Activated CD4-positive, alpha-beta T cell treated with anti-CD3 and anti-CD28 coated beads for 36 hours (primary cell): ENCODE measurements at regions not wholly inside any gene's neighbourhood (a gene's known extent, or its start where the extent isn't known, plus 50 kb on each side); places are given as distances from the start of the nearest gene placed in this dataset.

Experiments
- ATAC-seq: fragments of 200-7000 bp; cut with Tn5 transposase; one replicate; pipeline ENCODE4 v1.10.0; 2021; ENCODE audit warnings: mild to moderate bottlenecking, moderate library complexity
- CTCF ChIA-PET: fragments of 350-600 bp; sonication (Branson Sonifier 250); formaldehyde crosslinking; loops from one replicate; lab custom pipeline; 2021; ENCODE audit warnings: antibody characterized with exemption; lab: Charles Lee
- POLR2A ChIA-PET: fragments of 350-600 bp; sonication (Branson Sonifier 250); formaldehyde crosslinking; loops from one replicate; lab custom pipeline; 2021; ENCODE audit warnings: antibody characterized with exemption, inconsistent platforms; lab: Charles Lee
- DNase-seq: peaks from one replicate; pipeline ENCODE4 v3.0.0-alpha.2; 2020
- H3K27ac Mint-ChIP-seq: one replicate; pipeline ENCODE4 v1.8.0; 2021; ENCODE audit warnings: mixed read lengths
- H3K27me3 Mint-ChIP-seq: one replicate; pipeline ENCODE4 v1.8.0; 2021; ENCODE audit warnings: mixed read lengths
- H3K36me3 Mint-ChIP-seq: one replicate; pipeline ENCODE4 v1.8.0; 2021; ENCODE audit warnings: low read depth, mixed read lengths
- H3K4me1 Mint-ChIP-seq: one replicate; pipeline ENCODE4 v1.8.0; 2021; ENCODE audit warnings: mixed read lengths
- H3K4me3 Mint-ChIP-seq: one replicate; pipeline ENCODE4 v1.8.0; 2021; ENCODE audit warnings: mild to moderate bottlenecking, moderate library complexity, mixed read lengths
- H3K9me3 Mint-ChIP-seq: one replicate; pipeline ENCODE4 v1.8.0; 2021; ENCODE audit warnings: low read depth, mixed read lengths
- intact Hi-C, 2 experiments: fragments of 100-400 bp; cut with DNase I in 1 of 2; cut with micrococcal nuclease in 1 of 2; formaldehyde crosslinking; loops; one replicate each; pipeline versions ENCODE4 v1.14.2 to v1.15.1; 2022 to 2024; cut with DNase I, micrococcal nuclease

DNA sequence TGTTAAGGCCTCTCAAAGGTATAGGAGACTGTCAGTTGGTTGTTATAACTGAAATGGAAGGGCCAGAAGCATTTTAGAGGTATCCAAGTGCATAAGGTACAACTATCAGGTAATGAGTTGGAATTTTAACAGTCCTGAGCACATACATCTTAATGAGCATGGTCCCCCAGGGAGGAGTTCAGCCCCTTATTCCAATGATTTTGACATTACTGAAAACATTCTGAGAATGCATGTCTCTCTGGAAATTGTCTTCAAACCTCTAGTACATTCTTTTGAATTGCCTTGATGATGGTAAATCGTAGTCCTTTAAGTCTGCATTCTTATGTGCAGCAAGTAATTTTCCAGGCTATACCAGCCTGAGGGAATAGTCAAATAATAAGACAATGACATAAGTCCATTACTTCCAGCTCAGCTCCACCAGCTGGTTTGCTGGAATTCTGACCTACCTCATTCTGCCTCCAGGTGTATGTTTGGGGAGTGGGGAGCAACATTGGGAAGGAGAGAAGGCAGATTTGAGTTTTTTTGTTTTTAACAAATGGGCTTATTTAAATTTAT is 239.2 kb downstream of the MSRB3 start:
- H3K36me3 Mint-ChIP-seq: no peaks in the 10 kb centered on the region
- H3K4me3 Mint-ChIP-seq: no peak overlapping the region
- H3K9me3 Mint-ChIP-seq: no peaks in the 10 kb centered on the region
- intact Hi-C loops: no loop called here
- H3K4me1 Mint-ChIP-seq: no peaks in the 10 kb centered on the region
- DNase-seq: no peak
- H3K27me3 Mint-ChIP-seq: no peaks in the 10 kb centered on the region
- CTCF ChIA-PET: no interaction called here
- no peak overlapping the region for H3K27ac Mint-ChIP-seq
- POLR2A ChIA-PET: no interaction called here
- ATAC-seq: no peak

DNA sequence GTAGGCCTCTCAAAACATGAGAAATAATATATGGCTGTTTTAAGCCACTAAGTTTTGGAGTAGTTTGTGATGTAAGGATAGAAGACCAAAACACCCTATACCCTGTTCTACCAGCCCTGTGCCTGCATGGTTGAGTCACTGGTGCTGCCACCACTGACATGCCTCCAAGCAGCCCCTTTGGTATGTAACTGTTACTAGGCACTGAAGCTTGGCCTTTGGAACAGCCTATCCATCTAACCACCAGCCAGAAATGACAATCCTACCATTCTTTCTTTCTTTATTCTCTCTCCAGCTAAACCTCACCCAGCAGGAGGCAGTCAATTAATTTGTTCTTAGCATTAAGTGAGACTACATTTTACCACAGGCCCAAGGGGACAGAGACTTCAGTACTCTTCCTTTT is 240.3 kb downstream of the MSRB3 start:
- ChIA-PET CTCF (interaction anchor here (0.7 kb wide), 1 partner anchor 1574 kb away, joined by 3 read pairs; no protein-coding TSS in a partner anchor), POLR2A (no interaction called here)
- no peak overlapping the region for H3K4me3 Mint-ChIP-seq
- no peak for ATAC-seq
- no peak overlapping the region for H3K27ac Mint-ChIP-seq
- intact Hi-C loops: no loop called here
- no peaks in the 10 kb centered on the region for H3K36me3 Mint-ChIP-seq
- H3K27me3 Mint-ChIP-seq: no peaks in the 10 kb centered on the region
- no peaks in the 10 kb centered on the region for H3K4me1 Mint-ChIP-seq
- H3K9me3 Mint-ChIP-seq: no peaks in the 10 kb centered on the region
- no peak for DNase-seq

- H3K4me3 Mint-ChIP-seq: no peak overlapping the region
- no peak overlapping the region for H3K27ac Mint-ChIP-seq
- H3K9me3 Mint-ChIP-seq: no peaks in the 10 kb centered on the region
- no peaks in the 10 kb centered on the region for H3K36me3 Mint-ChIP-seq
- H3K27me3 Mint-ChIP-seq: no peaks in the 10 kb centered on the region
- intact Hi-C loops: no loop called here
- ATAC-seq (no peak), DNase-seq (no peak)
- ChIA-PET POLR2A (no interaction called here), CTCF (interaction anchor here (0.8 kb wide), 1 partner anchor 36 kb away, joined by 3 read pairs; no protein-coding TSS in a partner anchor)
- H3K4me1 Mint-ChIP-seq: no peaks in the 10 kb centered on the region
Measured at GRCh38 chr12:65520658-65521057, 242.2 kb downstream of the MSRB3 start.

DNA sequence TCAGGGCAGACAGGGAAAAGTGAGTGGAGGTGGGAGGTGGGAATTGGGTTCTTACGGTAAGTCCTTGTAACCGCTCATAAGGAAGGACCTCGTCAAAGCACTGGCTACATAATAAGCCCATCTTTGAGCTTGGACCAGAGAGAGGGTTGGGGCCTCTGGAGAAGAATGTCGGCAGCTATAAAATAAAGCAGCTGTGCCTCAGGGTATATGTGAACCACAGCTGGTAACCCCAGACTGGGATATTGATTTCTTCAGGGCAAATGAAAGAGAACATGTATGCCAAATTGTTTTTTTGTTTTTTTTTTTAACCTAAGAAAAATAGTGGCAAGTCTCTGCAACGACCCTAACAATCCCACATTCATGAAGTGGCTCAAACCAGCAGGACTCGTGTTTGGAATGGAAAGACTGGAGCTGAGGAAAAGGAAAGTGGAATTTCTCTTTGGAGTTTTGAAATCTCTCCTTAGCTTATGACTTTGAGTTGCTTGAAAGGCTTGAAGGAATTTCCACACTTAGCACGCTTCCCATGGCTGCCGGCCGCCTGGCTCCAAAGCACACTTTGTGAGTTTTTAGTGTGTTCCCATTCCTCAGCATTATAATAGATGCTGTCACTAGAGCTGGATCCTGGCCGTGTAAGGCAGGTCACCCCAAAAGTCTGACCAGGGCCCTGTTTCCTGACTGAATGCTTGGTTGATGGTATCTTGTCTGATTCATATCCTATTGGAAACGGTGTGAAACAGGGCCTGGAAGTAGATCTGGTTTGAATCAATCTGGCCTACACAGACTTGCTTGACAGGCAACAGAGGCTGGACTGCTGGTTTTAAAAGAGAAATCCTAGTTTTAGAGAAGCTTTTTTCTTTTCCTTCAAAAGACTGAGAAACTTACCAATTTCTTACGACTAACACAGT is 244.7 kb downstream of the MSRB3 start:
- Mint-ChIP-seq H3K4me3 (no peak overlapping the region), H3K36me3 (no peaks in the 10 kb centered on the region), H3K27me3 (no peaks in the 10 kb centered on the region), H3K9me3 (no peaks in the 10 kb centered on the region), H3K4me1 (no peaks in the 10 kb centered on the region), H3K27ac (no peak overlapping the region)
- CTCF ChIA-PET: no interaction called here
- no peak for DNase-seq
- no peak for ATAC-seq
- intact Hi-C loops: no loop called here
- POLR2A ChIA-PET: no interaction called here

GRCh38 chr12:65524666-65525065 is 246.2 kb downstream of the MSRB3 start:
- no peak overlapping the region for H3K27ac Mint-ChIP-seq
- ChIA-PET POLR2A (no interaction called here), CTCF (no interaction called here)
- no peaks in the 10 kb centered on the region for H3K9me3 Mint-ChIP-seq
- no peaks in the 10 kb centered on the region for H3K36me3 Mint-ChIP-seq
- intact Hi-C loops: no loop called here
- ATAC-seq: no peak
- H3K4me3 Mint-ChIP-seq: no peak overlapping the region
- no peaks in the 10 kb centered on the region for H3K4me1 Mint-ChIP-seq
- peaks cover under 1% of the 10 kb centered on the region for H3K27me3 Mint-ChIP-seq
- no peak for DNase-seq

DNA sequence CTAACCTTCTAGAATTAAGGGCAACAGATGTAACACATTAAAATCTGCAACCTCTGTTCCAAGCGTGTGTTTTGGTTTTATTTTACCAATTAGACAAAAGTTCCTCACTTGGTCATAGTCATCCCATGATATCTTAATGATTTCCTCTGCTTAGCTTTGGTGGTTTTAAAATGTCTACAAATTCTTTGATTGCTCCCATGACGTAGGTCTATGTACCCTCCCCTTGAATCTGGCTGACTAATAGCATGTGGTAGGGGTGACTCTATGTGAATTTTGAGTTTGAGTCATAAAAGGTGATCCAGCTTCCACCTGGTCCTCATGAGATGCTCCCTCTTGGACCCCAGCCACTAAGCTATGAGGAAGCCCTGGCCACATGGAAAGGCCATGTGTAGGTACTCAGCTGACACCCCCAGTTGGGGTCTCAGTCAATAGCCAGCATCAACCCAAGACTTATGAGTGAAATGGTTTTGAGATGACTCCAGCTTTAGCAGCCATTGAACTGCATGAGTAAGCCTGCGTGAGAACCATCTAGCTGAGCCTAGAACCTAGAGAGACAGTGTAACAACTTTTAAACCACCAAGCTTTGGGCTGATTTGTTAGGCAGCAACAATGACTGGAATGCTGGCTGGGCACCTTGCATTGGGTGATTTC is 247.1 kb downstream of the MSRB3 start:
- DNase-seq (peak; percentile 4), ATAC-seq (peak; percentile 53)
- H3K27ac Mint-ChIP-seq: no peak overlapping the region
- no peaks in the 10 kb centered on the region for H3K9me3 Mint-ChIP-seq
- ChIA-PET CTCF (no interaction called here), POLR2A (no interaction called here)
- H3K4me3 Mint-ChIP-seq: no peak overlapping the region
- intact Hi-C loops: no loop called here
- peaks cover 4% of the 10 kb centered on the region for H3K27me3 Mint-ChIP-seq
- H3K36me3 Mint-ChIP-seq: no peaks in the 10 kb centered on the region
- H3K4me1 Mint-ChIP-seq: no peaks in the 10 kb centered on the region

GRCh38 chr12:65526311-65526710 is 247.8 kb downstream of the MSRB3 start:
- H3K36me3 Mint-ChIP-seq: no peaks in the 10 kb centered on the region
- ATAC-seq: no peak
- no peak overlapping the region for H3K27ac Mint-ChIP-seq
- intact Hi-C loops: no loop called here
- ChIA-PET POLR2A (no interaction called here), CTCF (no interaction called here)
- no peaks in the 10 kb centered on the region for H3K9me3 Mint-ChIP-seq
- no peaks in the 10 kb centered on the region for H3K4me1 Mint-ChIP-seq
- no peak for DNase-seq
- no peak overlapping the region for H3K4me3 Mint-ChIP-seq
- H3K27me3 Mint-ChIP-seq: peaks cover 4% of the 10 kb centered on the region

- no peaks in the 10 kb centered on the region for H3K36me3 Mint-ChIP-seq
- CTCF ChIA-PET: no interaction called here
- no peak overlapping the region for H3K27ac Mint-ChIP-seq
- intact Hi-C loops: no loop called here
- no peak for ATAC-seq
- peaks cover 4% of the 10 kb centered on the region for H3K27me3 Mint-ChIP-seq
- POLR2A ChIA-PET: no interaction called here
- no peak overlapping the region for H3K4me3 Mint-ChIP-seq
- H3K9me3 Mint-ChIP-seq: no peaks in the 10 kb centered on the region
- no peak for DNase-seq
- H3K4me1 Mint-ChIP-seq: peaks cover under 1% of the 10 kb centered on the region
Measured at GRCh38 chr12:65528127-65528526, 249.6 kb downstream of the MSRB3 start.

- intact Hi-C loops: no loop called here
- Mint-ChIP-seq H3K36me3 (no peaks in the 10 kb centered on the region), H3K4me1 (peaks cover 3% of the 10 kb centered on the region), H3K27me3 (peaks cover 4% of the 10 kb centered on the region), H3K4me3 (no peak overlapping the region), H3K27ac (no peak overlapping the region), H3K9me3 (no peaks in the 10 kb centered on the region)
- ChIA-PET CTCF (no interaction called here), POLR2A (no interaction called here)
- ATAC-seq (no peak), DNase-seq (no peak)
Measured at GRCh38 chr12:65529106-65529505, 250.6 kb downstream of the MSRB3 start.

GRCh38 chr12:65529771-65530435 is 251.4 kb downstream of the MSRB3 start:
- intact Hi-C loops: no loop called here
- no peak overlapping the region for H3K4me3 Mint-ChIP-seq
- DNase-seq (no peak), ATAC-seq (no peak)
- POLR2A ChIA-PET: no interaction called here
- CTCF ChIA-PET: no interaction called here
- H3K4me1 Mint-ChIP-seq: peaks cover 3% of the 10 kb centered on the region
- H3K27me3 Mint-ChIP-seq: peaks cover 4% of the 10 kb centered on the region
- H3K27ac Mint-ChIP-seq: no peak overlapping the region
- H3K9me3 Mint-ChIP-seq: no peaks in the 10 kb centered on the region
- H3K36me3 Mint-ChIP-seq: no peaks in the 10 kb centered on the region

- Mint-ChIP-seq H3K27me3 (peaks cover 6% of the 10 kb centered on the region), H3K27ac (no peak overlapping the region), H3K4me1 (peaks cover 3% of the 10 kb centered on the region), H3K4me3 (no peak overlapping the region), H3K36me3 (no peaks in the 10 kb centered on the region), H3K9me3 (no peaks in the 10 kb centered on the region)
- CTCF ChIA-PET: interaction anchor here (1.1 kb wide), 1 partner anchor 445 kb away, joined by 3 read pairs; no protein-coding TSS in a partner anchor
- no peak for DNase-seq
- ATAC-seq: no peak
- intact Hi-C loops: no loop called here
- POLR2A ChIA-PET: no interaction called here
Measured at GRCh38 chr12:65532162-65532561, 253.7 kb downstream of the MSRB3 start.
